GM12892 (cell line): ENCODE measurements at regions not wholly inside any gene's neighbourhood (a gene's known extent, or its start where the extent isn't known, plus 50 kb on each side); places are given as distances from the start of the nearest gene placed in this dataset.

Experiments used
- DNase-seq: peaks from one replicate; pipeline ENCODE4 v3.0.0; 2011; ENCODE audit not compliant: insufficient read length
- FAIRE-seq: peaks from 2 replicates; lab custom pipeline; 2011; peaks lifted over from hg19 to GRCh38; lab: Jason Lieb, UNC
- POLR2A ChIP-seq: IDR thresholded peaks from 2 replicates; pipeline ENCODE4 v1.6.1; 2011; ENCODE audit warnings: low read depth, low read length, control low read depth
- POLR2AphosphoS5 ChIP-seq: IDR thresholded peaks from 2 replicates; pipeline ENCODE4 v1.6.1; 2011; ENCODE audit warnings: low read depth, low read length, control low read depth
- TAF1 ChIP-seq: IDR thresholded peaks from 2 replicates; pipeline ENCODE4 v1.6.1; 2011; ENCODE audit warnings: low read depth, mild to moderate bottlenecking, control low read depth, low read length, borderline replicate concordance

DNA sequence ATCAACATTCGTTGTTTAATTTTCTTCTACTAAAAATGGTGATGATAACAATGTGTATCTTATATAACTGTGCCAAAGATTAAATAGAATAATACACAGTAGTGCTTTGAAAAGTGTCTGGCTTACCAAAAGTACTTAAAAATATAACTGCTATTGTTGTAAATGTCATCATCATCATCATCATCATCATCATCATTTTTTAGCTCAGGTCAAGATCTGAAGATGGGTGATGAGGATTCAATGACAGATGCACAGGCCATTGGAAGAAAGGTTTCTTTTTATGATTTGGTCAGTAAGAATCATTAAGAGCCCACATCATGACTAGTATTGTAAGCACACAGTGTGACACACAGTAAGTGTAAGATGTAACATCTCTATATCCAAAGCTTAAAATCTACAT is 795.2 kb downstream of the SLC4A3 start:
- DNase-seq = no peak
- FAIRE-seq = no peak
- TF ChIP-seq POLR2A (no peak), TAF1 (no peak), POLR2AphosphoS5 (no peak)

- no peak for FAIRE-seq
Observed at GRCh38 chr2:220424561-220424960, 797.1 kb downstream of the SLC4A3 start.

GRCh38 chr2:220432645-220433044 is 805.2 kb downstream of the SLC4A3 start:
- no peak for TF ChIP-seq POLR2AphosphoS5
- no peak for TF ChIP-seq TAF1
- TF ChIP-seq POLR2A = no peak
- no peak for DNase-seq
- no peak for FAIRE-seq

More at GRCh38 chr2:220424561-220424960, 797.1 kb downstream of the SLC4A3 start:
- no peak for DNase-seq
- TF ChIP-seq POLR2AphosphoS5 = no peak

DNA sequence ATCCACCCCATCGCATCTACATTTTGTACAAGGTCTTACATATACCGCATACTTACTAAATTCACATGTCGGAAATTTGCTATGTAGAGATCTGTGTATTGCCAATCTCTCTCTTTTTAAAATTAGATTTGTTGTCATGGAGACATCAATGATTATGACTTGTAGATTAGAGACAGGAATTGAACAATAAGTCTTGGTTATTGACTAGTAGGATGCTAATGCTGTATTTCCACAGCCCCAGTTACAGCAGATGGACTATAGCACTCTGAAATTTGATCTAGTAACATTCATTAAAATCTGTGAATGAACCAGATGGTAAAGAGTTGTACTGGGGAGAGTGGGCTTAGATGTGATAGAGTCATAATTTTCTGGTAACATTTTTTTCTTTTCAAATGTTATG is 805.7 kb downstream of the SLC4A3 start:
- no peak for FAIRE-seq
- DNase-seq = no peak
- TF ChIP-seq POLR2AphosphoS5 (no peak), TAF1 (no peak), POLR2A (no peak)

- TF ChIP-seq TAF1 (no peak), POLR2AphosphoS5 (no peak), POLR2A (no peak)
- DNase-seq = no peak
- no peak for FAIRE-seq
Observed at GRCh38 chr2:220434385-220434784, 807.0 kb downstream of the SLC4A3 start.

- no peak for DNase-seq
Observed at GRCh38 chr2:220437938-220438337, 810.5 kb downstream of the SLC4A3 start.

DNA sequence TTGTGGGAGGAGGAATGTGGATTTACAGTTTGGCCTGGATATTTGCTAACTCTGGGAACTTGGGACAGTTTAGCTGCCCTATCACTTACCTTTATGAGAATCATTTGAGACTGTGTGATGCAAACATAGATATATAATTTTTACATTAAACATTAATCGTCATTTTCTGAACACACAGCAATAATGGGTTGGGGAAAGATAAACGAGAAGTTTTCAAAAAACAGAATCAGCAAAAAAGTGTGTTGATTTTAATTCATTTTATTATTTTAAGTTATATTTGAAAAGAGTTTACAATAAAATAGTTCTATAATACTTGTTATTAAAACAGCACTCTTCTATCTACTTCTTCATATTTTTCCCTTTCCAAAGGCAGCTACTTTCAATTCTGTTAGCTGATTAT is 813.3 kb downstream of the SLC4A3 start:
- DNase-seq (no peak), FAIRE-seq (no peak)
- TF ChIP-seq POLR2AphosphoS5 = no peak

More at GRCh38 chr2:220437938-220438337, 810.5 kb downstream of the SLC4A3 start:
- TF ChIP-seq POLR2AphosphoS5 = no peak
- FAIRE-seq = no peak

DNA sequence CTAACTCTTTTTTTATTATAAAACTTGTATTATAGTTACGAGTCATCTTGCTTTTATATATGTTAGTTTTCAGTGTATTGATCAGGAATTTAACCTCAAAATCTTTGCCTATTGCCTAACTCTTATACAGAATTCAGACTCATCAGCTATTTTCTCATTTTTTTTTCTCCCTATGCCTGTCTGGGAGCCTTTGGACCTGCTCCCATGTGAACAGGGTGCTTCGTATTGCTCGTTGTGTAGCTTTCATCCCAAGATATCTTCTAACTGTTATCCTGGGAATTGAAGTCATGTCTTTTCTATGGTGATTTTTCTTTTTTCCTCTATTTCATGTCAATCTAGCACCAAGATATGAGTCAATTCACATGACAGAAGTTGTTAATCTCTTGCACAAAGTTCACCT is 814.0 kb downstream of the SLC4A3 start:
- FAIRE-seq = no peak
- no peak for DNase-seq
- TF ChIP-seq POLR2AphosphoS5 (no peak), TAF1 (no peak), POLR2A (no peak)

- FAIRE-seq (no peak), DNase-seq (no peak)
- TF ChIP-seq POLR2AphosphoS5 (no peak), TAF1 (no peak), POLR2A (no peak)
Observed at GRCh38 chr2:220442012-220442411, 814.6 kb downstream of the SLC4A3 start.

GRCh38 chr2:220445429-220446105 is 818.1 kb downstream of the SLC4A3 start:
- DNase-seq (no peak), FAIRE-seq (no peak)
- TF ChIP-seq POLR2A (no peak), POLR2AphosphoS5 (no peak), TAF1 (no peak)

DNA sequence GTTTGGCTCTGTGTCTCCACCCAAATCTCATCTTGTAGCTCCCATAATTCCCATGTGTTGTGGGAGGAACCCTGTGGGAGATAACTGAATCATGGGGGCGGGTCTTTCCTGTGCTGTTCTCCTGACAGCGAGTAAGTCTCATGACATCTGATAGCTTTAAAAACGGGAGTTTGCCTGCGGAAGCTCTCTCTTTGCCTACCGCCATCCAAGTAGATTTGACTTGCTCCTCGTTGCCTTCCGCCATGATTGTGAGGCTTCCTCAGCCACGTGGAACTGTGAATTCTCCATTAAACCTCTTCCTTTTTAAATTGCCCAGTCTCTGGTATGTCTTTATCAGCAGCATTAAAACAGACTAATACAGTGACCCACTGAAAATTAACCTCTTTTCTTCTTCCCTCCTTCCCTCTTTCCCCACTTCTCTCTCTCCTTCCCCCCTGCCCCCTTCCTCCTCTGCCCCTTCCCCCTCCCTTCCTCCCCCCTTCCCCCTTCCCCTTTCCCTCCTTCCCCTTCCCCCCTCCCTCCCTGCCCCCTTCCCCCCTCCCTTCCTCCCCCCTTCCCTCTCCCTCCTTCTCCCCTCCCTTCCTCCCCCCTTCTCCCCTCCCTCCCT is 818.8 kb downstream of the SLC4A3 start:
- TF ChIP-seq TAF1 = no peak
- no peak for TF ChIP-seq POLR2A
- TF ChIP-seq POLR2AphosphoS5 = no peak
- no peak for FAIRE-seq
- no peak for DNase-seq

DNA sequence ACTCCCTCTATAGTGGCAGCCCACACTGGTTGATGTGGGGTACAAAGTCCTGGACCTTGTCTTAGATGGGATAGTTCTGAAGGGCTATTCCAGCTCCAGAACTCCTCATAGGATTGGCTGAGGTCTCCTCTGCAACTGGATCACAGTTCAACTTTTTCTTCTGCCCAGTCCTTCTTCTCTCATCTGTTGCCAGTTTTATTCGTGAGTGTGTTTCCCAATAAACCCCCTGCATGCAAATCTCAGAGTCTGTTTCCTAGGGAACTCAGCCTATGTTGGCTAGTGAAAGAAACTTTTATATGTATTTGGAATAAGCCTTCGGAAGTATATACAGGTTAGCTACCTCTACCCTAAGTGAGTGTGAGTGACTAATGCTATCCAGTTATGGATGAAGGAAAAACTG is 823.4 kb downstream of the SLC4A3 start:
- no peak for FAIRE-seq
- DNase-seq = no peak
- TF ChIP-seq POLR2A (no peak), POLR2AphosphoS5 (no peak), TAF1 (no peak)

GRCh38 chr2:220451438-220451837 is 824.0 kb downstream of the SLC4A3 start:
- TF ChIP-seq TAF1 (no peak), POLR2A (no peak), POLR2AphosphoS5 (no peak)
- FAIRE-seq = no peak
- DNase-seq = no peak

DNA sequence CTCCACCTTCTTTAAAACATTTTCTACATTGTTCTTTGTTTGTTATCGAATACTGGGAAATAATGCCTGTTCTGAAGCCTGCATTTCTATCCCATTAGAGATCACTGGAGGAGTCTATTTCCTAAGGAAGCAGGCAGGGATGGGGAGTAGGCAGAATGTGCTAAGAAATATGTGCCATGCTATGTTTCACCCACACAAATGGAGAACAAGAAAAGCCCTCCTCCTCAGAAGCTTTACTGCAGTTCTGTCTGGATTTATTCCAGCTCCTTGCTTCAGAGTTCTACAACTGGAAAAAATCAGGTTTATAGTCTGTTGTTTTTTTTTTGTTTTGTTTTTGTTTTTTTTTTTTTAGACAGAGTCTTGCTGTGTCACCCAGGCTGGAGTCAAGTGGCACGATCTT is 825.1 kb downstream of the SLC4A3 start:
- FAIRE-seq (no peak), DNase-seq (no peak)
- TF ChIP-seq POLR2A = no peak
- no peak for TF ChIP-seq POLR2AphosphoS5
- no peak for TF ChIP-seq TAF1
